Jurkat, Clone E6-1 (cell line): ENCODE measurements at regions not wholly inside any gene's neighbourhood (a gene's known extent, or its start where the extent isn't known, plus 50 kb on each side); places are given as distances from the start of the nearest gene placed in this dataset.
"Not testable (repeated sequence)": the region's sequence is repeated elsewhere in the genome, so short reads cannot be mapped to it uniquely, and the experiment has no call there.

Experiments
- DNase-seq: peaks from one replicate; pipeline ENCODE4 v3.0.0-alpha.2; 2011; ENCODE audit warnings: low read depth, low spot score
- H3K4me3 ChIP-seq: 2 replicates; pipeline ENCODE4 v1.5.1; 2011; ENCODE audit warnings: mild to moderate bottlenecking, low read length, control low read depth, moderate library complexity

DNA sequence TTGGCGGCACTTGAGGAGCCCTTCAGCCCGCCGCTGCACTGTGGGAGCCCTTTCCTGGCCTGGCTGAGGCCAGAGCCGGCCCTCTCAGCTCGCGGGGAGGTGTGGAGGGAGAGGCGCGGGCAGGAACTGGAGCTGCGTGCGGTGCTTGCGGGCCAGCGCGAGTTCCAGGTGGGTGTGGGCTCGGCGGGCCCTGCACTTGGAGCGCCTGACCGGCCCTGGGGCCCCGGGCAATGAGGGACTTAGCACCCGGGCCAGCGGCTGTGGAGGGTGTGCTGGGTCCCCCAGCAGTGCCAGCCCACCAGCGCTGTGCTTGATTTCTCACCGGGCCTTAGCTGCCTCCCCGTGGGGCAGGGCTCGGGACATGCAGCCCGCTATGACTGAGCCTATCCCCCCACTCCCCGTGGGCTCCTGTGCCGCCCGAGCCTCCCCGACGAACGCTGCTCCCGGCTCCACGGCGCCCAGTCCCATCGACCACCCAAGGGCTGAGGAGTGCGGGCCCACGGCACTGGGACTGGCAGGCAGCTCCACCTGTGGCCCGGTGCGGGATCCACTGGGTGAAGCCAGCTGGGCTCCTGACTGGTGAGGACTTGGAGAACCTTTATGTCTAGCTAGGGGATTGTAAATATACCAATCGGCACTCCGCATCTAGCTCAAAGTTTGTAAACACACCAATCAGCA, 167.6 kb downstream of the SOX4 start:
- DNase-seq, H3K4me3 ChIP-seq: not testable (repeated sequence)

DNA sequence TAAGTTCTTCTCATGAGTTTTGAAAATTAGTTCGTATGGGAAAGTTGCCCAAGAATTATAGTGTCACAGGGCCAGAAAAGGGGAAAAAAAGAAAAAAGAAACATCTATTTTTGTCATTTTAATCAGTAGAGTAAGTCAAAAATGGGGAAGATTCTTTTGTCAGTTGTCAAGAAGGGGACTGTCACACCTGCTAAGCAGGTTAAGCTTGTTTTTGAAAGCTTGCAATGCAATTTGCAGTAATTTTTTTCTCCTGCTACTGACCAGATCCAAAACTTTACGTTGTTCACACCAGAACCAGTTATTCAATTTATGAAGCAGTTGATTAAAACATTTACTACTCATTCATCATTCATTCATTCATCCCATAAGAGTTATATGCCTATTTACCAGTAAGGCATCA, 171.4 kb downstream of the SOX4 start:
- no peak overlapping the region for H3K4me3 ChIP-seq
- no peak for DNase-seq

DNA sequence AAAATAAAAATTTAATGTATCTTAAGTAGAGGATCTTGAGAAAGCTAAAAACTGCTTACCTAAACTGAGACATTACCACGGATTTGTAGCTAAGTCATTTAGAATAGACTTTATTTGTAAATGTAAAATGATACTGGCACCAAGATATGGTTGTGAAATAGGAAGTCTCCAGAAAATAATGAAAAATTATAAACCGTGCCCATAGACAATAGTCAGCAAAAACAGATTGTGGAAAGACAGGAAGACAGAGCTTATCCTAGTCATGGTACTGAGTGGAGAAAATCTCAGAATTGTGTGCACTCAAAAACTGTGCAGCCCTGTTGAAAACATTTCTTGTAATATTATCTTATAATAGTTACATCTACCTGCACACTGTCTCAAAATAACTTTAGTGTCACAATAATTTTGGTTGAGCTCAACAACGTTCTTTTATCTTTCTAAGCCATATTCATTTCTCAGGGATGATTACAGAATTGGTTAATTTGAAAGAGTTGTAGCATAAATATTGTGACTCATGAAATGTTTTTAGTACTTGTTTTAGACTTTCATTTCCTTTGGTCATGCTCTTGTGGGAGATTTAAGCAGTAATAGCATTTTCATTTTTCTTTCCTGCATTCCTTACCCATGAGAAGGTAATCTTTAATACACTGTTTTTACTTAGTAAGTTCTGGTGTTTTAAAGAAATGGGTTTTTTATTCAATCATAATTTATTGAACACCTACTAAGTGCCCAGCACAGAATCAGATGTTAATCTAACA, 174.5 kb downstream of the SOX4 start:
- DNase-seq, result no peak
- no peak overlapping the region for H3K4me3 ChIP-seq

DNA sequence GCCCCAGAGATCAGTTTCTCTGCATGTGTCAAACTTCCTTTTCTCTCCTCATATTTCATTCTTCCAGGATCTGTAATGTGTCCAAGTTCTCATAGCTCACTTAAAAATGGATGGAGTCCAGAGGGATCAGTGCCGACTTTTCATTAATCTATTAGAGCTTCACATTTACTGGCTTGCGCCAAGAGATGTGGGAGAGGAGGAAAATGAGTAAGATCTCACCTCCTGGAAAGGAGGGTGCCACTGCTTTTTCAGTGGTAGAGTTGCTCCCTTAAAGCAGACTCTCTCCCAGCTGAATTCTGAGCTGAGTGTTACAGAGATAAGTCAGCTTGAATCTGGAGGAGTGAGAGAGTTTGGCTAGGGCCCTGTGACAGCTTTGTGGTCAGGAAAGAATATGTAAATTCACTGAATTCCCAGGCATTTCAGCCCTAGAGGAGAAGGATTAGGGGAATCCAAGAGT, 175.9 kb downstream of the SOX4 start:
- DNase-seq, result no peak
- H3K4me3 ChIP-seq, result no peak overlapping the region

DNA sequence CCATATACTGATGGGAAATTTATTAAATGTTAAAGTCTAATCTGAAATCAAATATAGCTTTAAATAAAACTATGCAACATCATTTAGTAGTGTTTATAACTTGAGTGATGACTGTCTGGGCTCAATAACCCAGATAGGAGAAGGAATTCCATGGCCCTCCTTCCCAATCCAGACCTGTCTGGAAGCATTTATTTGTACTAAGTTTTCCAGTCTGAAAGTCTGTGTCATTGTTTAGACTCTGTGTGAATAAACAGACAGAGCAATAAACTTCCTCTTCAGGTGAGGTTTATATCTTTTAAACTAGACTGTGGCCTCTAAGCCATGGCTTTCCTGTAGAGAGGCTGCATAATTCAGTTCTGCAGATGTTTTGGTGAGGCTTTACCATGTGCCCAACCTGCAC, 176.4 kb downstream of the SOX4 start:
- no peak for DNase-seq
- no peak overlapping the region for H3K4me3 ChIP-seq

DNA sequence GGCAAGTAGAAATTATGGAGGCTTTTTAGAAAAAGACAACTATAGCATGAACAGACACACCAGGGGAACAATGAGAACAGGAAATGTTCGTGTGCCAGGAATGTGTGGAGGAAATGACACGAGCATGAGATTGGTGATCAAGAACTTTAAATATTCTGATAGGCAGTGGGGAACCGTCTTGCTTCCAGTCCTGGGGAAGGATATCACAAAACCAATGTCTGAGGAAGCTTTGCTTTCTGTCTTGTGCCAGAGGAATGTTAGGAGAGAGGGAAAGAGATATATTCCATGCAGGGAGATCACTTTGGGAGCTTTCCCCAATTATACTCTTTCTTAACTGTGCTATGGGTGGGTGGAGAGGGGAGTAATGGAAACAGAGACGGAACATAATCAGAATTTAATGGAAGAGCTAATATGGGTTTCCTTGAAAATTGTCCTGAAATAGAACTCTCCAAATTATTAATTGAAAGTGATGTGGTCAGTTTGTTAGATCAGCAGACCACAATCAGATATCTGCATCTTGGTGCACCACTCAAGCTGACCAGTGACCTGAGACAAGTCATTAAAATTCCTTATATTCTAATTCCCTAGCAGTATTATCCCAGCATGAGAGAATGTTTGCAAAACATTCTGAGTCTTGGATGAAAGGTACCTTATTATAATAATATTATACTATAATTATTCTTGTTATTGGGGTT, 178.2 kb downstream of the SOX4 start:
- DNase-seq, result no peak
- no peak overlapping the region for H3K4me3 ChIP-seq

DNA sequence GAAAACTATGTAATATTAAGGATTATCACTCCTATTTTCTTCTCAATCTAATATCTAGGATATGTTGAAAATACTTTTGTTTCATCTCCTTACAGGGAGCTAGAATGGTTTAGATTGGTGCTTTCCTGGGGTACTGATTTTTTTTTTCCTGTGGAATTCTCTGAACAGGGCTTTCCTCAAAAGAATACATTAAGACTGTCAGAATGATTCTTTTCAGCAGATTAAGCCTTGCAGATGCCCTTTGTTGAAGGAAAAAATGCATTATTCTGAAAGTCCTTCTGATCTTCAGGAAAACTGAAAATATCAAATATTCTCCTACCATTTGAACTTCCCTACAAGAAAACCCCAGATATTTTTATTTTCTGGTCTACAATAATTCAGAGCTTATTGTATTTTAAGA, 178.9 kb downstream of the SOX4 start:
- DNase-seq, result no peak
- no peak overlapping the region for H3K4me3 ChIP-seq

DNA sequence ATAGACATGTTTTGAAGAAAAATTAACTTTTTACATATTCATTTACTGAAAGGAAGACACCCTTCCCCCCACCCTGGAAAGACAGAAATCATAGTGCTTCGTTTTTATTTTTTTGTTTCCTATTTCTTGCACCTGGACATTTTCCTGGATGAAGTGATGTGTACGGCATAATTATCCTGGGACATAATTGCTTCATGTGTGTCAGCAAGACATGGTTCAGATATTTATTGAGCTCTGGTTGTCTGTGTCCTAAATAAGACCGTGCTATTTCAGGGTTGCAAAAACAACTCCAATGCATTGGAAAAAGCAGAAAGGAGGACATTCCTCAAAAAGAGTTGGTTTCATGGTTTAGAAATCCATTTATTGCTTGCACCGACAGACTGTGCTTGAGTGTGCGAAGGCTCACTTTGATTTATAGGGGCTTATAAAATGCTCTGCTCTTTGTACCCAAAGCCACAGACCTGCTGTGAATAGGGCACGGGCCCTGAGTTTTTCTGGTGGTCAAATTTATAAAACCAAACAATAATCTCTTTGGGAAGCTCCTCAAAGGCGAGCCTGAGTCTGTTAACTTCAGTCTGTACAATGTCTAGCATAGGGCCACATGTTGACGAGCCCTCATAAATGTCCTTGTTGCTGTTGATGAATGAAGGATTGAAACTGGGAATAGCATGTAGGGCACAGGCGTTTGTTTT, 179.5 kb downstream of the SOX4 start:
- H3K4me3 ChIP-seq, result no peak overlapping the region
- DNase-seq, result no peak

DNA sequence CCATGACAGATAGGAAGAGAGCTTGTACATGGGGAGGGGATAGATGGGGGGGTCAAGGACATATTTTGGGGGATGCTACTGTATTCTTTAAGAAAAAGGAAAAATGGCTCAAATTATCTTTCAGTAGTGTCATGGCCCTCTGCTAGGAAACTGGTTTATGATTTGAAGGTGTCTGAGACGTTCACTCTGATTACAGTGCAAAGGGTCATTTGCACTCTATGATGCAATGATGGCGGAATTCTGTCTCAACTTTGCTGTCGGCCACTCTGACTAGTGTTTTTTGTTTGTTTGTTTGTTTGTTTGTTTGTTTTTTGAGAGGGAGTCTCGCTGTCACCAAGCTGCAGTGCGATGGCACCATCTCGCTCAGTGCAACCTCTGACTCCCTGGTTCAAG, 180.0 kb downstream of the SOX4 start:
- no peak overlapping the region for H3K4me3 ChIP-seq
- no peak for DNase-seq

DNA sequence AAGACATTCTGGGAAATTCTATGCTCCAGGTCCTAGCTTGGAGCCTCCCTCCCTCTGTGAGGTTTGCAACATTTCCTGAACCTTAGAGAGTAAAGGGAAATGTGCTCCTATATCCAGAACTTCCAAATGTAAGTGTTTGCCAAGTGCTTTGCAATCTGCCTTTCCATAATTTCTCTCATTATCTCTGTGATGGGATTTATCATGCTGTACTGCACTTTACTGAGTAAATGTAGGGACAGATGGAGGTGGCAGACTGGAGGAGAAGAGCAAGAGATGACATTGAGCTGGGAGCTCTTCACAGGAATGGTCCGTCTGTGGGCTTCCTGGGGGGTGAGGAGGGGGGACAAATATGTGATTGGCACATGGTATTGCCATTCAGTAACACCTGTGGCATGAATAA, 184.3 kb downstream of the SOX4 start:
- H3K4me3 ChIP-seq, result no peak overlapping the region
- no peak for DNase-seq

DNA sequence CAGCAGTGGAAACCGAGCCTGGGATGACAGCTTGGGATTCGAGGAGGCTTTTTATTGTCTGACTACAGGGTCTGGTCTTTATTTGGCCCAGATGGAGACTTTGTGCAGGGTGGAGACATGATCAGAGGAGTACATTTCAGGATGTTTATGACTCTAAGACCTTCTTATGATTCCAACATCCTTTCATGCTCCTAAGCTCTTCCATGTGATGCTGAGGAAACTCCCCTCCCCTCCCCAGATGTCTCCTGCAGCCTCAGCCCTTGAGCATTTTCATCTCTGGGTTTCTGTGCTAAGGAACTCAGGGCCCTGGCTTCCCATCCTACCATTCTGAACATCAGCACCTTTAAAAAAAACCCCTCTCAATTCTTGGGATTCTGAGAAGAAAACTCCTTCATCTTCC, 186.6 kb downstream of the SOX4 start:
- H3K4me3 ChIP-seq, result no peak overlapping the region
- DNase-seq, result no peak

DNA sequence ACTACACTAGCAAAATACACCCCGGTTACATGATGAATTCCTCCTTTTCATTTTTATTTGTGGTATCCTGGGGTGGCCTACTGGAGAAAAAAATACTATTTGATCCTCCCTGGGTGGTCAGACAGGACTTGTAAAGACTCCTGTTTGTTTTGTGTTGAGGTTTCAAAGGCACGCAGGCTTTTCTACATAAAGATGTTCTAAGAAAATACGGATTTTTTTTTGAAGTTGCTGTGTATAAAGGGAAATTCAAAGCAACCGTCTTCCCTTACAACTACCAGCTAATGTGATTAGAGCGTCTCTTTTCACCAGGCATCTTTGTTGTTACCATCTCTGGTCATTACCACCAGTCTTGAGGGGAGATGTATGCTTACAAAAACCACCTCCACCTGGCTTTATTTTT, 187.1 kb downstream of the SOX4 start:
- H3K4me3 ChIP-seq, result no peak overlapping the region
- DNase-seq, result no peak

DNA sequence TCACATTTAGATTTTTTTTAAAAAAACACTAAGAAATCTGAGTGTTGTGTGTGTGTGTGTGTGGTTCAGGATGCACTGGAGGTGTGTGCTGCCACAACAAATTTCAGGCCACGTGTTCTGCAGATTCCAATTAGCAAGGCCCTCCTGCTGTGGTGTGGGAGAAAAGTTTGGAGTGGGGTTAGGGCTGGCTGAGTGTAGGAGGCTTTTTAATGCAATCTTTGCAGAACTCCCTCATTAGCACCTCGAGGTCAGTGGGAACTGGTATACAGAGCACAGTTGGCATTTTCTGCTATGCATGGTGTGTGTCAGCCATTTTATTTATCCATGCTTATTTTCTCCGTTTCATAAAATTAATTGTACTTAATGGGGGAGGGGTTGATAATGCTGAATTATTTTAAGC, 187.6 kb downstream of the SOX4 start:
- no peak overlapping the region for H3K4me3 ChIP-seq

DNA sequence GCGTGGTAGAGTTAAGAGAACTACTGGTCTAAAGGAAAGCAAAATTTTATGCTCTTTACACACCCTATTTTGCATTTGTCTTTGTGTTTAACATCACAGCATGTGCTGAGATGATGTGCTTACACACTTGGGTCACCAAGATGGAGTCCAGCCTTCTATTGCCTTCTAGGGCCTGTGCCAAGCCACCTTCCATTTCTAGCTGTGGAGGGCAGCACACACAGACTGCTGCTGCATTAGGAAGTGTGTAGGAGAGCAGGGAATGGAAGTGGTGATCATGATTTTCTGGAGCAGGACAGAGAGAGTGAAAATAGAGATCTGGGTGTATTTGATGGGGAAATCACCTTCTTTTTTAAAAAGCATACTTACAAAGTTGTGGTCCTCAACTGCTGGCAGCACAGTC, 191.6 kb downstream of the SOX4 start:
- no peak for DNase-seq
- H3K4me3 ChIP-seq, result no peak overlapping the region

More for the DNA sequence above, 187.6 kb downstream of the SOX4 start:
- DNase-seq, result no peak

DNA sequence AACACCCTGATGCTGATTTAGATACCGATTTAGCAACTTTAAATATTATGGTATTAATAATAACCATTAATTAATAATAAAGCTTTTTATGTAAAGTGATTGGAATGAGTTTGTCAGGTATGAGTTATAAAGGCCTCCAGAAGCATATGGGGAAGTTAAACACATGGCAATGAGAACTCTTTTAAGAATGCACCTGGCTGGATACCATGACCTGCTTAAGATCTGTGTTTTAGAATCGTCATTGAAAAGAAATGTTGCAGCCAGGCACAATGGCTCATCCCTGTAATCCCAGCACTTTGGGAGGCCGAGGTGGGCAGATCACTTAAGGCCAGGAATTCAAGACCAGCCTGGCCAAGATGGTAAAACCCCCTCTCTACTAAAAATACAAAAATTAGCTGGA, 197.5 kb downstream of the SOX4 start:
- no peak for DNase-seq
- no peak overlapping the region for H3K4me3 ChIP-seq

DNA sequence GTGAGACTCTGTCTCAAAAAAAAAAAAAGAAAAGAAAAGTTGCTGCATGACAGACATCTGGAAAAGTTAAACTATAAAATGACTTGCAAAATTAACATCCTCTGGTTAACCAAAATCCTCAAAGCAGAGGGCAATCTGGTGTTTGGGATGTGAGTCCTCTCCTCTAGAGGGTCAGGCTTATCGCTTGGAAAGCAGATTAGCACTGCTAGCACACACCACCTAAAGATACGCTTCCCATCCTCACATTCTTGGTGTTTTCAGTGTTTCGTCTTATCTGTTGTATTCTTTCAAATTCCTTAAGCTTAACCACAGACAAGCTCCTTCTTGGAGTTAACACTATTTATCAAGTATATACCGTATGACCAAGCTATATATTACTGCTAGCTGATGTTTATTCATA, 198.0 kb downstream of the SOX4 start:
- H3K4me3 ChIP-seq, result no peak overlapping the region
- no peak for DNase-seq

DNA sequence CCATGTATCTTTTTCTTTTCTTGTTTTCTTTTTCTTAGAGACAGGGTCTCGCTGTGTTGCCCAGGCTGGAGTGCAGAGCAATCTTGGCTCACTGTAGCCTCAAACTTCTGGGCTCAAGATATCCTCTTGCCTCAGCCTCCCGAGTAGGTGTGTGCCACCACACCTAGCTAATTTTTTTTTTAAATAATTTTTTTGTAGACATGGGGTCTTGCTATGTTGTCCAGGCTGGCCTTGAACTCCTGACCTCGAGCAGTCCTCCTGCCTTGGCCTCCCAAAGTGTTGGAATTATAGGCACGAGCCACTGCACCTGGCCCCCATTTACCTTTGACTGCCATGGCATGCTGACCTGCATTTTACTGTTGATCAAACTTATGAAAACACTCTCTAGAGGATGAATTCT, 198.6 kb downstream of the SOX4 start:
- H3K4me3 ChIP-seq, result no peak overlapping the region
- DNase-seq, result no peak

DNA sequence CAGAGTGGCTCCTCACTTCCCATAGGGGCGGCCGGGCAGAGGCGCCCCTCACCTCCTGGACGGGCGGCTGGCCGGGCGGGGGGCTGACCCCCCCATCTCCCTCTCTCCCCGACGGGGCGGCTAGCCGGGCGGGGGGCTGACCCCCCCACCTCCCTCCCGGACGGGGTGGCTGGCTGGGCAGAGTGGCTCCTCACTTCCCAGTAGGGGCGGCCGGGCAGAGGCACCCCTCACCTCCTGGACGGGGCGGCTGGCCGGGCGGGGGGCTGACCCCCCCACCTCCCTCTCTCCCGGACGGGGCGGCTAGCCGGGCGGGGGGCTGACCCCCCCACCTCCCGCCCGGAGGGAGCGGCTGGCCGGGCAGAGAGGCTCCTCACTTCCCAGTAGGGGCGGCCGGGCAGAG, 203.4 kb downstream of the SOX4 start:
- DNase-seq, H3K4me3 ChIP-seq: not testable (repeated sequence)

DNA sequence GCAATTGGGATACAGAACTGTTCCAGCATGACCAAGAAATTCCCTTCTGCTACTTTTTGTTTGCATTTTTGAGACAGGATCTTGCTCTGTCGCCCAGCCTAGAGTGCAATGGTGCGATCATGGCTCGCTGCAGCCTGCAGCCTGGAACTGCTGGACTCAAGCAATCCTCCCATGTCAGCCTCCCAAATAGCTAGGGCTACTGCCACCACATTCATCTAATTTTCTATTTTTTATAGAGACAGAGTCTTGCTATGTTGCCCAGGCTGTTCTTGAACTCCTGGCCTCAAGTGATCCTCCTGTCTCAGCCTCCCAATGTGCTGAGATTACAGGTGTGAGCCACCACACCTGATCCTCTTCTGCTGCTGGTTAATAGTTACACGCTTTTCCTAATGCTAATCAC, 204.9 kb downstream of the SOX4 start:
- no peak for DNase-seq
- H3K4me3 ChIP-seq, result no peak overlapping the region

DNA sequence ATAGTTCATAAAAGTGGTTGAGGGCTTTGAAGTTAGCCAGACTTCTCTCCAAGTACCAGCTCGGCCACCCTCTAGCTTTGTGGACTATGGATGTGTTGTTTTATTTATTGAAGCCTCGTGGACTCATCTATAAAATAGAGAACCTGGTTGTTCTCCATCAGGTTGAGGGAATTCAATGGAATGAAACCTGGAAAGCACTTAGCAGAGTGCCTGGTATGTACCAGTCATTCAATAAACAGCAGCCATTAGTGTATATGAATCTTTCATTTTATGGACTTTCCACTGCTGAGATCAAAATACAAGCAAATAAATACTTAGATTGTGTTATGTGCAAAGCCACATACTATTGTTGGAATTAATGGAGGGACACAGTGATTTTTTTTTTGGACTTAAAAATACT, 206.8 kb downstream of the SOX4 start:
- DNase-seq, result no peak
- no peak overlapping the region for H3K4me3 ChIP-seq
